ENCODE measurements at regions not wholly inside any gene's neighbourhood (a gene's known extent, or its start where the extent isn't known, plus 50 kb on each side); places are given as distances from the start of the nearest gene placed in this dataset.

DNA sequence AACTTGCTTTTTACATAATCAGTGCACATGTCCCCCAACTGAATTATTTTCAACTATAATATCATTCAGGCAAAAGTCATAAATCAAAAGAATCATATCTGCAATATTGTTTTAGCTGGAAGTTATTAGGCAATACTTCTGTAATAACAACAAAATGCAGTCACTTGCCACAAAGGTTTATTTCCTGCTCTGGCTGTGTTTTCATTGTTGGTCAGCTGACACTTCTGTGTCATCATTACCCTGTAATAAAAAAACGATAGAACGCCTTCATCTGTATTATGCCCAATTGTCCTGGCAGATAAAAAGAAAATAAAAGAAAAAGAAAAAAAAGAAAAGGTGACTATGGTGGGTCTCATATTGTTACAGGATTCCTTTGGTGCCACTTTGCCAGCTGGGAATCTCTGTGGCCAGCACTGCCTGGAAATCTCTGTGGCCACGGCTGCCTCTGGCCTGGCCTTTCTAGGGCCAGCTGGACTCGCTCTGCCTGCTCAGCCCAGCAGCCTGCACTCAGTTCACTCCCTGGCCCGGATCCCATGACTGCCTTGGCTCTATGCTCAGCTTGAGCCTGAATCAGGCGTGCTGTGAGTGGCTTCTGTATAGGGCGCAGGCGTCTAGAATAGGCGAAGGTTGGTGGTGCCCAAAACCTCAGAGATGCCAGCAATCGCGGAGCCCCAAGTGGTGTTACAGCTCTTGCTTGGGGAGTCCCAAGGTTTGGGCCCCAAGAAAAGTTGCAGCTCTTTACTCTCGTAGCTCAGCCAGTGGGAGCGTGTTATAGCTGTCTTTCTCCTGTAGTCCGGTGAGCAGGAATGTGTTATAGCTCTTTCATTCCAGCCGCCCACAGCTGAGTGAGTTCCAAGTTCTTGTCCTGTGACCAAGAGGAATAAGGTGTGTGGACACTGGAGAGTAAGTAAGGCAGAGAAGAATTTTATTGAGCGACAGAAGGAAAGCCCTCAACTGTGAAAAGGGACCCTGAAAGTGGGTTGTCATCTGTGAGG lies 1227.1 kb downstream of the SLITRK1 start:
- H3K36me3 ChIP-seq: no peaks in the 10 kb centered on the region
- DNase-seq: peak; percentile 89
- no peak for TF ChIP-seq POLR2A (IDR thresholded peaks at IDR 0.05)
- TF ChIP-seq POLR2AphosphoS5 (IDR thresholded peaks at IDR 0.05): peak in 1 of 4 donors; percentile 10
- no peaks in the 10 kb centered on the region for H3K4me1 ChIP-seq
- WGBS, 2 donors: 86 to 89% methylated on average over 16 of the region's 16 CpGs
- peak overlapping the region in 1 of 4 donors; percentile 34 for H3K27ac ChIP-seq
- no peaks in the 10 kb centered on the region for H3K9me3 ChIP-seq
- intact Hi-C loops (cut with DNase I): no loop called here
- no peaks in the 10 kb centered on the region for H3K27me3 ChIP-seq
- no peak overlapping the region for H3K4me3 ChIP-seq

DNA sequence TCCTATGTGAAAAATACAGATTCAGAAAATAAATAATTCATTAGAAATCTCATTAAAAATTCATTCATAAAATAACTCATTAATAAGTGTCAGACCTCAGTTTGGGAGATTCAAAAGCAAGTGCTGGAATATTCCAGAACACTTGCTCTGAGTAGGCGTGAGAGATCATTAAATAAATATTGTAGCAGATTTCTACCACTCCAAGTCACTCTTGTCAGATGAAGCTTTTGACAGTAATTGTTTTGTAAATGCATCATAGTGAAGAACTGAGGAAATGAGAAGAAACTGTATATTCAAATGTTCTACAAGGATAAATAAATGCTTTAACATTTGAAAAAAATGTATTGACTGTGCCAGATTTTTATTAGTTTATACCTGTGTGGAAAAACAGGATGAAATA lies 1228.1 kb downstream of the SLITRK1 start:
- WGBS, 2 donors: 80 to 81% methylated on average over 1 of the region's 1 CpG
- Histone ChIP-seq H3K36me3 (no peaks in the 10 kb centered on the region), H3K27ac (no peak overlapping the region), H3K4me1 (no peaks in the 10 kb centered on the region), H3K27me3 (no peaks in the 10 kb centered on the region), H3K4me3 (no peak overlapping the region), H3K9me3 (no peaks in the 10 kb centered on the region)
- intact Hi-C loops (cut with DNase I): no loop called here
- DNase-seq: no peak
- TF ChIP-seq POLR2AphosphoS5 (IDR thresholded peaks at IDR 0.05): no peak
- TF ChIP-seq, protein P1, sequence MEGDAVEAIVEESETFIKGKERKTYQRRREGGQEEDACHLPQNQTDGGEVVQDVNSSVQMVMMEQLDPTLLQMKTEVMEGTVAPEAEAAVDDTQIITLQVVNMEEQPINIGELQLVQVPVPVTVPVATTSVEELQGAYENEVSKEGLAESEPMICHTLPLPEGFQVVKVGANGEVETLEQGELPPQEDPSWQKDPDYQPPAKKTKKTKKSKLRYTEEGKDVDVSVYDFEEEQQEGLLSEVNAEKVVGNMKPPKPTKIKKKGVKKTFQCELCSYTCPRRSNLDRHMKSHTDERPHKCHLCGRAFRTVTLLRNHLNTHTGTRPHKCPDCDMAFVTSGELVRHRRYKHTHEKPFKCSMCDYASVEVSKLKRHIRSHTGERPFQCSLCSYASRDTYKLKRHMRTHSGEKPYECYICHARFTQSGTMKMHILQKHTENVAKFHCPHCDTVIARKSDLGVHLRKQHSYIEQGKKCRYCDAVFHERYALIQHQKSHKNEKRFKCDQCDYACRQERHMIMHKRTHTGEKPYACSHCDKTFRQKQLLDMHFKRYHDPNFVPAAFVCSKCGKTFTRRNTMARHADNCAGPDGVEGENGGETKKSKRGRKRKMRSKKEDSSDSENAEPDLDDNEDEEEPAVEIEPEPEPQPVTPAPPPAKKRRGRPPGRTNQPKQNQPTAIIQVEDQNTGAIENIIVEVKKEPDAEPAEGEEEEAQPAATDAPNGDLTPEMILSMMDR (IDR thresholded peaks at IDR 0.05): no peak
- no peak for TF ChIP-seq EP300 (IDR thresholded peaks at IDR 0.05)
- TF ChIP-seq POLR2A (IDR thresholded peaks at IDR 0.05): no peak

DNA sequence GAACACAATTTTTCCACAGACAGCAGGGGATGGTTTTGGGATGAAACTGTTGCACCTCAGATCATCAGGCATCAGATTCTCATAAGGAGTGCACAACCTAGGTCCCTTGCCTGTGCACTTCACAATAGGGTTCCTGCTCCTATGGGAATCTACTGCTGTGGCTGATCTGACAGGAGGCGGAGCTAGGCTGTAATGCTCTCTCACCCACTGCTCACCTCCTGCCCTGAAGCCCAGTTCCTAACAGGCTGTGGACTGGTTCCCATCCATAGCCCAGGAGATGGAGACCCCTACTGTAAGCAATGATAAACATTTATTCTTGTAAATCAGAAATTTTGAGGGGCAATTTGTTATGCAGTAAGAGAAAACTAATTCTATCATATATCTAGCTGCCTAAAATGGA lies 1234.7 kb downstream of the SLITRK1 start:
- no peak for DNase-seq
- no peak overlapping the region for H3K4me3 ChIP-seq
- no peaks in the 10 kb centered on the region for H3K36me3 ChIP-seq
- no peak overlapping the region for H3K27ac ChIP-seq
- H3K27me3 ChIP-seq: no peaks in the 10 kb centered on the region
- WGBS, 2 donors: 88 to 91% methylated on average over 1 of the region's 1 CpG
- H3K4me1 ChIP-seq: no peaks in the 10 kb centered on the region
- H3K9me3 ChIP-seq: no peaks in the 10 kb centered on the region
- intact Hi-C loops (cut with DNase I): no loop called here
- TF ChIP-seq, protein P1 (IDR thresholded peaks at IDR 0.05): no peak
- TF ChIP-seq POLR2A (IDR thresholded peaks at IDR 0.05) (no peak), POLR2AphosphoS5 (IDR thresholded peaks at IDR 0.05) (no peak), EP300 (IDR thresholded peaks at IDR 0.05) (no peak)

DNA sequence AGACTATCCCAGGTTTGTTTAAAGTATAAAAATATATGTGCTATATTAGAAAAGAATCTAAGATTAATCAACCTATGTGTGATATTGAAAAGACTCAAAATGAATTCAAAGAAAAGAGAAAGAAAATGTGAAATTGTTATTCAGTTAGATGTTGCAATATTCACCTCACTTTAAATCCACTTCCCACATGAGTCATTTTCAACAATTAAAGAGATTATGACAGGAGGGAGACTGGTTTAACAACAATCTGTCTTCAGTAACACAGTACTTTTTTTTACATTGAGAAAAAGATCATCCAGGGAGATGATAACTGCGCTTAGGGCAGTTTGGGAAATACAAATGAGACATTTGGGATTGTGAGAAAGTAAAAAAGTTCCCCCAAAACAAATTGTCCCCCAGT lies 1246.2 kb downstream of the SLITRK1 start:
- no peaks in the 10 kb centered on the region for H3K36me3 ChIP-seq
- TF ChIP-seq POLR2AphosphoS5 (IDR thresholded peaks at IDR 0.05): no peak
- no peak for TF ChIP-seq POLR2A (IDR thresholded peaks at IDR 0.05)
- TF ChIP-seq, protein P1 (IDR thresholded peaks at IDR 0.05): no peak
- TF ChIP-seq EP300 (IDR thresholded peaks at IDR 0.05): no peak
- intact Hi-C loops (cut with DNase I): no loop called here
- H3K4me3 ChIP-seq: no peak overlapping the region
- H3K27ac ChIP-seq: no peak overlapping the region
- peaks cover 0 to 2% (median 0%) of the 10 kb centered on the region in 4 donors for H3K9me3 ChIP-seq
- 85 to 88% methylated on average over 1 of the region's 1 CpG for WGBS, 2 donors
- no peaks in the 10 kb centered on the region for H3K4me1 ChIP-seq
- no peak for DNase-seq
- H3K27me3 ChIP-seq: no peaks in the 10 kb centered on the region

DNA sequence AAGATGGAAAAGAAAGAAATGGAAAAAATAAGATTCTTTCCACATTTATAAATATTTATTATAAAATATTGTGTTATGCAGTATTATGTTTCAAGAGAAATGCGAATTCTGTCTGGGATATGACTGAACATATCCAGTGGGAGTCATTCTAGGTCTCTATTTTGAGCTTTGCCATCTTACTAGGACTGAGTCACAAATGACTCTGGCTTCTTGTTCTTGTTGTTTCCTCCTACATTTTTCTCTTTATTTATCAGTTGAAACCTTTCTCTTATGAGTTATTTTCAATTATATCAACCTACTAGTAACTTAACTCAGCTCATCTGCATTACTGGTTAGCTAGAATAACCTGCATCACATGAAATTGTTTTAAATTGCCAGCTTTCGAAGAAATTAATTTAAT lies 1247.3 kb downstream of the SLITRK1 start:
- peaks cover 0 to 2% (median 0%) of the 10 kb centered on the region in 4 donors for H3K9me3 ChIP-seq
- H3K27me3 ChIP-seq: no peaks in the 10 kb centered on the region
- no peaks in the 10 kb centered on the region for H3K36me3 ChIP-seq
- 67 to 83% methylated on average over 2 of the region's 2 CpGs for WGBS, 2 donors
- no peaks in the 10 kb centered on the region for H3K4me1 ChIP-seq
- intact Hi-C loops (cut with DNase I): no loop called here
- no peak for DNase-seq
- TF ChIP-seq POLR2AphosphoS5 (IDR thresholded peaks at IDR 0.05): no peak
- TF ChIP-seq, protein P1 (IDR thresholded peaks at IDR 0.05): no peak
- TF ChIP-seq EP300 (IDR thresholded peaks at IDR 0.05): no peak
- TF ChIP-seq POLR2A (IDR thresholded peaks at IDR 0.05): no peak
- H3K4me3 ChIP-seq: no peak overlapping the region
- no peak overlapping the region for H3K27ac ChIP-seq

Data from sigmoid colon (tissue), 6 donors.